Neural cell (in vitro differentiated cells): ENCODE measurements at regions not wholly inside any gene's neighbourhood (a gene's known extent, or its start where the extent isn't known, plus 50 kb on each side); places are given as distances from the start of the nearest gene placed in this dataset.

Experiments used
- H2AFZ ChIP-seq: fragments of 200-600, 300-800 bp; sonication (generic), shearing (Covaris generic); 2 replicates; pipeline ENCODE4 v1.6.0; 2014; ENCODE audit warnings: low read depth, mild to moderate bottlenecking, antibody characterized with exemption, low read length, moderate library complexity
- H3F3A ChIP-seq: fragments of 200-600 bp; shearing (Covaris generic); 2 replicates; pipeline ENCODE4 v1.6.1; 2016; ENCODE audit warnings: mild to moderate bottlenecking, moderate library complexity, mixed read lengths, antibody characterized with exemption, low read length; ENCODE audit not compliant: insufficient read depth, poor library complexity, severe bottlenecking
- H3K27ac ChIP-seq: fragments of 200-600, 300-800 bp; sonication (generic), shearing (Covaris generic); 2 replicates; pipeline ENCODE4 v1.5.1; 2014; ENCODE audit warnings: mild to moderate bottlenecking, low read length, moderate library complexity
- H3K27me3 ChIP-seq: fragments of 300-800, 200-600 bp; sonication (generic), shearing (Covaris generic); 2 replicates; pipeline ENCODE4 v1.6.0; 2014; ENCODE audit warnings: mild to moderate bottlenecking, low read depth, low read length, moderate library complexity; ENCODE audit not compliant: insufficient read depth
- H3K36me3 ChIP-seq: fragments of 300-800, 200-600 bp; sonication (generic), shearing (Covaris generic); 2 replicates; pipeline ENCODE4 v1.5.1; 2014; ENCODE audit warnings: mild to moderate bottlenecking, antibody characterized with exemption, low read length, moderate library complexity; ENCODE audit not compliant: insufficient read depth
- H3K4me2 ChIP-seq: fragments of 300-800, 200-600 bp; sonication (generic), shearing (Covaris generic); 2 replicates; pipeline ENCODE4 v1.6.0; 2014; ENCODE audit warnings: mild to moderate bottlenecking, low read length
- H3K4me3 ChIP-seq: fragments of 300-800, 200-600 bp; sonication (generic), shearing (Covaris generic); 2 replicates; pipeline ENCODE4 v1.5.1; 2014; ENCODE audit warnings: mild to moderate bottlenecking, low read length, moderate library complexity
- H3K79me2 ChIP-seq: fragments of 200-600 bp; shearing (Covaris generic); replicated peaks from 2 replicates; pipeline ENCODE4 v1.6.0; 2014; ENCODE audit warnings: mild to moderate bottlenecking, low read length, moderate library complexity; ENCODE audit not compliant: insufficient read depth
- H3K9ac ChIP-seq: fragments of 300-800, 200-600 bp; sonication (generic), shearing (Covaris generic); 2 replicates; pipeline ENCODE4 v1.6.1; 2016; ENCODE audit warnings: mild to moderate bottlenecking, low read length, mixed read lengths
- H3K9me2 ChIP-seq: fragments of 200-600 bp; shearing (Covaris generic); 2 replicates; pipeline ENCODE4 v1.6.1; 2016; ENCODE audit warnings: mild to moderate bottlenecking, low read length, mixed read lengths; ENCODE audit not compliant: insufficient read depth
- H3K9me3 ChIP-seq: fragments of 200-600, 300-800 bp; sonication (generic), shearing (Covaris generic); 2 replicates; pipeline ENCODE4 v1.6.1; 2016; ENCODE audit warnings: mild to moderate bottlenecking, mixed run types, low read length, moderate library complexity, mixed read lengths
- H4K20me1 ChIP-seq: fragments of 200-600 bp; shearing (Covaris generic); 2 replicates; pipeline ENCODE4 v1.6.1; 2016; ENCODE audit warnings: mild to moderate bottlenecking, mixed run types; ENCODE audit not compliant: insufficient read depth
- CTCF ChIP-seq: fragments of 450-650 bp; IDR thresholded peaks from 2 replicates; pipeline ENCODE4 v1.5.1; 2014; ENCODE audit warnings: antibody characterized with exemption, mild to moderate bottlenecking, moderate library complexity; ENCODE audit not compliant: poor library complexity, severe bottlenecking
- EP300 ChIP-seq: fragments of 450-650 bp; conservative IDR thresholded peaks from 2 replicates; pipeline ENCODE4 v1.6.1; 2014; ENCODE audit warnings: antibody characterized with exemption, mild to moderate bottlenecking, moderate library complexity; ENCODE audit not compliant: poor library complexity, severe bottlenecking
- EZH2 ChIP-seq: fragments of 200-600, 300-800 bp; shearing (Covaris generic), sonication (generic); IDR thresholded peaks from 2 replicates; pipeline ENCODE4 v1.6.1; 2014; ENCODE audit warnings: antibody characterized with exemption, low read length, borderline replicate concordance, mild to moderate bottlenecking; ENCODE audit not compliant: insufficient read depth, poor library complexity, severe bottlenecking
- MXI1 ChIP-seq: fragments of 450-650 bp; conservative IDR thresholded peaks from 2 replicates; pipeline ENCODE4 v1.6.1; 2014; ENCODE audit warnings: antibody characterized with exemption, mild to moderate bottlenecking; ENCODE audit not compliant: poor library complexity, severe bottlenecking
- POLR2AphosphoS5 ChIP-seq: IDR thresholded peaks from 2 replicates; pipeline ENCODE4 v1.6.1; 2012
- RAD21 ChIP-seq: fragments of 450-650 bp; conservative IDR thresholded peaks from 2 replicates; pipeline ENCODE4 v1.6.1; 2014; ENCODE audit warnings: antibody characterized with exemption, mild to moderate bottlenecking, moderate library complexity
- SMC3 ChIP-seq: fragments of 450-650 bp; conservative IDR thresholded peaks from 2 replicates; pipeline ENCODE4 v1.6.1; 2014; ENCODE audit warnings: antibody characterized with exemption, mild to moderate bottlenecking, moderate library complexity; ENCODE audit not compliant: poor library complexity
- TAF1 ChIP-seq: IDR thresholded peaks from 2 replicates; pipeline ENCODE4 v1.6.1; 2012; ENCODE audit warnings: low read depth
- TF ChIP-seq, protein P1 (sequence below): IDR thresholded peaks from 2 replicates; pipeline ENCODE4 v1.6.1; 2012; ENCODE audit warnings: borderline replicate concordance

GRCh38 chr11:56817661-56818060 lies 69.2 kb upstream of the OR9G4 start:
- Histone ChIP-seq H3K27me3 (no peaks in the 10 kb centered on the region), H3K4me3 (no peak overlapping the region), H3K79me2 (no peaks in the 10 kb centered on the region), H3K36me3 (no peaks in the 10 kb centered on the region), H4K20me1 (no peaks in the 10 kb centered on the region), H3K9ac (no peak overlapping the region), H3K9me3 (no peaks in the 10 kb centered on the region), H3K27ac (no peak overlapping the region), H3F3A (no peaks in the 10 kb centered on the region), H3K4me2 (no peak overlapping the region), H3K9me2 (no peaks in the 10 kb centered on the region), H2AFZ (no peak overlapping the region)
- no peak for TF ChIP-seq RAD21
- TF ChIP-seq CTCF, result no peak
- TF ChIP-seq MXI1, result no peak
- no peak for TF ChIP-seq TAF1
- no peak for TF ChIP-seq SMC3
- TF ChIP-seq EZH2, result no peak
- TF ChIP-seq POLR2AphosphoS5, result no peak
- TF ChIP-seq EP300, result no peak
- TF ChIP-seq, protein P1, sequence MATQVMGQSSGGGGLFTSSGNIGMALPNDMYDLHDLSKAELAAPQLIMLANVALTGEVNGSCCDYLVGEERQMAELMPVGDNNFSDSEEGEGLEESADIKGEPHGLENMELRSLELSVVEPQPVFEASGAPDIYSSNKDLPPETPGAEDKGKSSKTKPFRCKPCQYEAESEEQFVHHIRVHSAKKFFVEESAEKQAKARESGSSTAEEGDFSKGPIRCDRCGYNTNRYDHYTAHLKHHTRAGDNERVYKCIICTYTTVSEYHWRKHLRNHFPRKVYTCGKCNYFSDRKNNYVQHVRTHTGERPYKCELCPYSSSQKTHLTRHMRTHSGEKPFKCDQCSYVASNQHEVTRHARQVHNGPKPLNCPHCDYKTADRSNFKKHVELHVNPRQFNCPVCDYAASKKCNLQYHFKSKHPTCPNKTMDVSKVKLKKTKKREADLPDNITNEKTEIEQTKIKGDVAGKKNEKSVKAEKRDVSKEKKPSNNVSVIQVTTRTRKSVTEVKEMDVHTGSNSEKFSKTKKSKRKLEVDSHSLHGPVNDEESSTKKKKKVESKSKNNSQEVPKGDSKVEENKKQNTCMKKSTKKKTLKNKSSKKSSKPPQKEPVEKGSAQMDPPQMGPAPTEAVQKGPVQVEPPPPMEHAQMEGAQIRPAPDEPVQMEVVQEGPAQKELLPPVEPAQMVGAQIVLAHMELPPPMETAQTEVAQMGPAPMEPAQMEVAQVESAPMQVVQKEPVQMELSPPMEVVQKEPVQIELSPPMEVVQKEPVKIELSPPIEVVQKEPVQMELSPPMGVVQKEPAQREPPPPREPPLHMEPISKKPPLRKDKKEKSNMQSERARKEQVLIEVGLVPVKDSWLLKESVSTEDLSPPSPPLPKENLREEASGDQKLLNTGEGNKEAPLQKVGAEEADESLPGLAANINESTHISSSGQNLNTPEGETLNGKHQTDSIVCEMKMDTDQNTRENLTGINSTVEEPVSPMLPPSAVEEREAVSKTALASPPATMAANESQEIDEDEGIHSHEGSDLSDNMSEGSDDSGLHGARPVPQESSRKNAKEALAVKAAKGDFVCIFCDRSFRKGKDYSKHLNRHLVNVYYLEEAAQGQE, result no peak

- Histone ChIP-seq H3K36me3 (no peaks in the 10 kb centered on the region), H2AFZ (no peak overlapping the region), H3K9ac (no peak overlapping the region), H3F3A (no peaks in the 10 kb centered on the region), H3K4me3 (no peak overlapping the region), H3K79me2 (no peaks in the 10 kb centered on the region), H3K9me2 (no peaks in the 10 kb centered on the region), H3K27me3 (no peaks in the 10 kb centered on the region), H3K27ac (no peak overlapping the region), H3K4me2 (no peak overlapping the region), H4K20me1 (no peaks in the 10 kb centered on the region), H3K9me3 (no peaks in the 10 kb centered on the region)
- no peak for TF ChIP-seq EZH2
- TF ChIP-seq TAF1, result no peak
- TF ChIP-seq CTCF, result no peak
- no peak for TF ChIP-seq SMC3
- no peak for TF ChIP-seq MXI1
- TF ChIP-seq POLR2AphosphoS5, result no peak
- TF ChIP-seq, protein P1, result no peak
- no peak for TF ChIP-seq RAD21
- TF ChIP-seq EP300, result no peak
Observed at GRCh38 chr11:56816259-56816658, 67.8 kb upstream of the OR9G4 start.
